ENCODE measurements at regions not wholly inside any gene's neighbourhood (a gene's known extent, or its start where the extent isn't known, plus 50 kb on each side); places are given as distances from the start of the nearest gene placed in this dataset.

GRCh38 chr15:37847776-37848175, 86.7 kb upstream of the TMCO5A start:
- Histone ChIP-seq H3K79me2 (ENCODE audit: control insufficient read depth, insufficient read depth, low read length) (no peaks in the 10 kb centered on the region), H3K4me2 (ENCODE audit: extremely low read depth, insufficient read depth, low read length) (no peak overlapping the region), H4K20me1 (ENCODE audit: control insufficient read depth, extremely low read depth, insufficient read depth, low read length) (no peaks in the 10 kb centered on the region), H3K9ac (ENCODE audit: insufficient read depth, low read length) (no peak overlapping the region), H3K27ac (ENCODE audit: insufficient read depth, low read length) (no peak overlapping the region), H3K36me3 (ENCODE audit: control insufficient read depth, insufficient read depth, low read length) (no peaks in the 10 kb centered on the region), H3K27me3 (ENCODE audit: control insufficient read depth, insufficient read depth, low read length) (no peaks in the 10 kb centered on the region), H3K9me3 (ENCODE audit: control insufficient read depth, insufficient read depth, low read depth, low read length) (no peaks in the 10 kb centered on the region), H3K4me1 (ENCODE audit: control insufficient read depth, extremely low read depth, insufficient read depth, low read length) (no peaks in the 10 kb centered on the region), H3K4me3 (replicated peaks in 1 of 4; ENCODE audit: control extremely low read depth in 1 of 4, insufficient read depth in 1 of 4, low read depth in 3 of 4, low read length in 4 of 4) (no peak overlapping the region), H2AFZ (ENCODE audit: low read length) (no peak overlapping the region)
- TF ChIP-seq EZH2 (IDR thresholded peaks at IDR 0.05; ENCODE audit: low read length, missing control alignments) (no peak), CTCF (conservative IDR thresholded peaks at IDR 0.05 in 1 of 2, IDR thresholded peaks at IDR 0.05 in 1 of 2; ENCODE audit: low read depth in 1 of 2, low read length in 2 of 2) (no peak)
- DNase-seq (ENCODE audit: low read depth in 2 of 2): no peak

DNA sequence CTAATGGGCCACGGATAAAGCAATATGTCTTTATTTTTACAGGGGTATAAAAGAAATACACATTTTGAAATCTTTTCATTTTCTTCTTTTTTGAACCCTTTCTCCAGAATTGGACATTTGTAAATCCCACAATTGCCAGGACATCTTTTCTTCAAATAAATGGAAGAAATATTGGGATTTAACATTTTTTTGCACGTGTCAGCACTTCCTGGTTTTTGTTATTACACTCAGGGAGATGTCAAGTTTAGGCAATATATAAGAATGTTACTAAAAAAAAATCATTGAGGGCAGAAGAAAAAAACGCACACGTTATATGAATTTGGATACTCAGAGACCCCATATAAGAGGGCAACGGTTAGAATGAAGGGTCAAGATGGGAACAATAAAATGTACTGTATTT, 78.3 kb upstream of the TMCO5A start:
- TF ChIP-seq EZH2 (IDR thresholded peaks at IDR 0.05; ENCODE audit: low read length, missing control alignments): no peak
- TF ChIP-seq CTCF (conservative IDR thresholded peaks at IDR 0.05 in 1 of 2, IDR thresholded peaks at IDR 0.05 in 1 of 2; ENCODE audit: low read depth in 1 of 2, low read length in 2 of 2): no peak
- no peak overlapping the region for H3K4me2 ChIP-seq (ENCODE audit: extremely low read depth, insufficient read depth, low read length)
- no peak overlapping the region for H3K27ac ChIP-seq (ENCODE audit: insufficient read depth, low read length)
- H3K4me1 ChIP-seq (ENCODE audit: control insufficient read depth, extremely low read depth, insufficient read depth, low read length): no peaks in the 10 kb centered on the region
- no peaks in the 10 kb centered on the region for H3K79me2 ChIP-seq (ENCODE audit: control insufficient read depth, insufficient read depth, low read length)
- H3K9ac ChIP-seq (ENCODE audit: insufficient read depth, low read length): no peak overlapping the region
- H3K4me3 ChIP-seq (replicated peaks in 1 of 4; ENCODE audit: control extremely low read depth in 1 of 4, insufficient read depth in 1 of 4, low read depth in 3 of 4, low read length in 4 of 4): no peak overlapping the region
- no peaks in the 10 kb centered on the region for H3K9me3 ChIP-seq (ENCODE audit: control insufficient read depth, insufficient read depth, low read depth, low read length)
- no peak for DNase-seq (ENCODE audit: low read depth in 2 of 2)
- no peaks in the 10 kb centered on the region for H4K20me1 ChIP-seq (ENCODE audit: control insufficient read depth, extremely low read depth, insufficient read depth, low read length)
- H3K27me3 ChIP-seq (ENCODE audit: control insufficient read depth, insufficient read depth, low read length): no peaks in the 10 kb centered on the region
- no peaks in the 10 kb centered on the region for H3K36me3 ChIP-seq (ENCODE audit: control insufficient read depth, insufficient read depth, low read length)
- no peak overlapping the region for H2AFZ ChIP-seq (ENCODE audit: low read length)

DNA sequence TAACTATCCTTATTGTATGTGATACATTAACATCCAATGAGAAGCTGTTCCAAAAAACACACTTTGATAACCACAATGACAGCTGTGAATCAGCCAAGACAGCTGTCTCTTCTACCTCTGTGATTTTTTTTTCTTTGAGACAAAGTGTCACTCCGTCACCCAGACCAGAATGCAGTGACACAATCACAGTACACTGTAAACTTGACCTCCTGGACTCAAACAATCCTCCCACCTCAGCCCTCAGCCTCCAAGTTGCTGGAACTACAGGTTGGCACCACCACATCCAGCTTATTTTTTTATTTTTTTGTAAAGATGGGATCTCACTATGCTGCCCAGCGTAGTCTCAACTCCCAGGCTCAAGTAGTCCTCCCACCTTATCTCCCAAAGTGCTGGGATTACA, 73.5 kb upstream of the TMCO5A start:
- Histone ChIP-seq H3K4me1 (ENCODE audit: control insufficient read depth, extremely low read depth, insufficient read depth, low read length) (no peaks in the 10 kb centered on the region), H2AFZ (ENCODE audit: low read length) (no peak overlapping the region), H3K4me3 (replicated peaks in 1 of 4; ENCODE audit: control extremely low read depth in 1 of 4, insufficient read depth in 1 of 4, low read depth in 3 of 4, low read length in 4 of 4) (no peak overlapping the region), H3K9me3 (ENCODE audit: control insufficient read depth, insufficient read depth, low read depth, low read length) (no peaks in the 10 kb centered on the region), H3K36me3 (ENCODE audit: control insufficient read depth, insufficient read depth, low read length) (no peaks in the 10 kb centered on the region), H3K4me2 (ENCODE audit: extremely low read depth, insufficient read depth, low read length) (no peak overlapping the region), H3K9ac (ENCODE audit: insufficient read depth, low read length) (no peak overlapping the region), H3K79me2 (ENCODE audit: control insufficient read depth, insufficient read depth, low read length) (no peaks in the 10 kb centered on the region), H3K27ac (ENCODE audit: insufficient read depth, low read length) (no peak overlapping the region), H4K20me1 (ENCODE audit: control insufficient read depth, extremely low read depth, insufficient read depth, low read length) (no peaks in the 10 kb centered on the region), H3K27me3 (ENCODE audit: control insufficient read depth, insufficient read depth, low read length) (no peaks in the 10 kb centered on the region)
- TF ChIP-seq EZH2 (IDR thresholded peaks at IDR 0.05; ENCODE audit: low read length, missing control alignments) (no peak), CTCF (conservative IDR thresholded peaks at IDR 0.05 in 1 of 2, IDR thresholded peaks at IDR 0.05 in 1 of 2; ENCODE audit: low read depth in 1 of 2, low read length in 2 of 2) (no peak)
- DNase-seq (ENCODE audit: low read depth in 2 of 2): no peak

Data from fibroblast of lung (primary cell).